ENCODE measurements at regions not wholly inside any gene's neighbourhood (a gene's known extent, or its start where the extent isn't known, plus 50 kb on each side); places are given as distances from the start of the nearest gene placed in this dataset.

GRCh38 chr20:50371878-50372769 is 138.1 kb upstream of the PTPN1 start:
- no peak for DNase-seq (ENCODE audit: low read depth)

- DNase-seq (ENCODE audit: low read depth) = peak; percentile 63
Observed at GRCh38 chr20:50372770-50373088, 137.5 kb upstream of the PTPN1 start.

- peak; percentile 71 for DNase-seq (ENCODE audit: low read depth)
Observed at GRCh38 chr20:50373674-50374286, 136.4 kb upstream of the PTPN1 start.

GRCh38 chr20:50374541-50375078 is 135.6 kb upstream of the PTPN1 start:
- DNase-seq (ENCODE audit: low read depth) = no peak

GRCh38 chr20:50376179-50376887 is 133.8 kb upstream of the PTPN1 start:
- no peak for DNase-seq (ENCODE audit: low read depth)

GRCh38 chr20:50376888-50377459 is 133.2 kb upstream of the PTPN1 start:
- no peak for DNase-seq (ENCODE audit: low read depth)

GRCh38 chr20:50378170-50379000 is 131.8 kb upstream of the PTPN1 start:
- DNase-seq (ENCODE audit: low read depth) = no peak

GRCh38 chr20:50379049-50379990 is 130.9 kb upstream of the PTPN1 start:
- DNase-seq (ENCODE audit: low read depth) = no peak

GRCh38 chr20:50379991-50380696 is 130.0 kb upstream of the PTPN1 start:
- no peak for DNase-seq (ENCODE audit: low read depth)

GRCh38 chr20:50380697-50381040 is 129.5 kb upstream of the PTPN1 start:
- peak; percentile 44 for DNase-seq (ENCODE audit: low read depth)

- DNase-seq (ENCODE audit: low read depth) = no peak
Observed at GRCh38 chr20:50381075-50381732, 129.0 kb upstream of the PTPN1 start.

GRCh38 chr20:50381771-50382593 is 128.2 kb upstream of the PTPN1 start:
- no peak for DNase-seq (ENCODE audit: low read depth)

- no peak for DNase-seq (ENCODE audit: low read depth)
Observed at GRCh38 chr20:50385733-50386640, 124.2 kb upstream of the PTPN1 start.

- DNase-seq (ENCODE audit: low read depth) = no peak
Observed at GRCh38 chr20:50386641-50386960, 123.6 kb upstream of the PTPN1 start.

GRCh38 chr20:50387218-50387995 is 122.8 kb upstream of the PTPN1 start:
- DNase-seq (ENCODE audit: low read depth) = no peak

- peak; percentile 88 for DNase-seq (ENCODE audit: low read depth)
Observed at GRCh38 chr20:50387996-50388332, 122.2 kb upstream of the PTPN1 start.

Data from HT1080 (cell line).